ENCODE measurements at regions not wholly inside any gene's neighbourhood (a gene's known extent, or its start where the extent isn't known, plus 50 kb on each side); places are given as distances from the start of the nearest gene placed in this dataset.

DNA sequence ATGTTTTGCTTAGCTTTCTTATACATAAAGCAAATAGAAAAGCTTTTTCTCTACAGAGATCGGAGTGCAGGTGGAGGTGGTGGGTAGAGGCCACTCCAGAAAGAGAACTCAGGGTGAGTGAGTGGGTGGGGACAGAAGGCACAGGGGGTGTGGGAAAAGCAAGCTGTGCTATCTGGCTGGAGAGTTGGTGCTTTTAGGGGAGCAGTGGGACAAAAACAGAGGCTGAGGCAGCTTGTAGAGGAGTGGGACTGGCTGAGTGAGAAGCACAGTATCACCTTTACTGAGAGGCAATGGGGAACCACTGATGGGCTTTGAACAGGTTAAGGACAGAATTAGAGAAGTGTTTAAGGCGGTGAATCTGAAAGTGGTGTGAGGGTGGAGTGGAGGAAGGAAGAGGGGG lies 275.3 kb downstream of the TCF7L2 start:
- H3K9me3 ChIP-seq, result no peaks in the 10 kb centered on the region
- H3K27ac ChIP-seq (ENCODE audit: low read depth in 2 of 2, low read length in 1 of 2), result no peak overlapping the region
- H3K4me3 ChIP-seq (ENCODE audit: low read depth in 2 of 2, low read length in 1 of 2), result no peak overlapping the region
- TF ChIP-seq RAD21 (IDR thresholded peaks at IDR 0.05; ENCODE audit: low read length) (no peak), FOXM1 (IDR thresholded peaks at IDR 0.05; ENCODE audit: low read depth) (no peak), TAF1 (IDR thresholded peaks at IDR 0.05; ENCODE audit: borderline replicate concordance, low read depth, low read length) (no peak), NRF1 (IDR thresholded peaks at IDR 0.05; ENCODE audit: low read depth, low read length) (no peak), MEF2A (IDR thresholded peaks at IDR 0.05; ENCODE audit: borderline replicate concordance, low read depth) (no peak), ELF1 (IDR thresholded peaks at IDR 0.05) (no peak), POLR2AphosphoS5 (IDR thresholded peaks at IDR 0.05; ENCODE audit: low read depth, low read length) (no peak), EP300 (IDR thresholded peaks at IDR 0.05; ENCODE audit: borderline replicate concordance in 1 of 2, low read depth in 1 of 2, low read length in 1 of 2) (no peak), FOXJ3 (CRISPR knock-in tag; IDR thresholded peaks at IDR 0.05) (no peak), YY1 (IDR thresholded peaks at IDR 0.05; ENCODE audit: low read depth) (no peak), FOSL2 (IDR thresholded peaks at IDR 0.05; ENCODE audit: borderline replicate concordance, low read depth) (no peak), EZH2phosphoT487 (IDR thresholded peaks at IDR 0.05; ENCODE audit: borderline replicate concordance, low read depth) (no peak), NFIC (IDR thresholded peaks at IDR 0.05; ENCODE audit: borderline replicate concordance) (no peak)
- TF ChIP-seq, protein P1, sequence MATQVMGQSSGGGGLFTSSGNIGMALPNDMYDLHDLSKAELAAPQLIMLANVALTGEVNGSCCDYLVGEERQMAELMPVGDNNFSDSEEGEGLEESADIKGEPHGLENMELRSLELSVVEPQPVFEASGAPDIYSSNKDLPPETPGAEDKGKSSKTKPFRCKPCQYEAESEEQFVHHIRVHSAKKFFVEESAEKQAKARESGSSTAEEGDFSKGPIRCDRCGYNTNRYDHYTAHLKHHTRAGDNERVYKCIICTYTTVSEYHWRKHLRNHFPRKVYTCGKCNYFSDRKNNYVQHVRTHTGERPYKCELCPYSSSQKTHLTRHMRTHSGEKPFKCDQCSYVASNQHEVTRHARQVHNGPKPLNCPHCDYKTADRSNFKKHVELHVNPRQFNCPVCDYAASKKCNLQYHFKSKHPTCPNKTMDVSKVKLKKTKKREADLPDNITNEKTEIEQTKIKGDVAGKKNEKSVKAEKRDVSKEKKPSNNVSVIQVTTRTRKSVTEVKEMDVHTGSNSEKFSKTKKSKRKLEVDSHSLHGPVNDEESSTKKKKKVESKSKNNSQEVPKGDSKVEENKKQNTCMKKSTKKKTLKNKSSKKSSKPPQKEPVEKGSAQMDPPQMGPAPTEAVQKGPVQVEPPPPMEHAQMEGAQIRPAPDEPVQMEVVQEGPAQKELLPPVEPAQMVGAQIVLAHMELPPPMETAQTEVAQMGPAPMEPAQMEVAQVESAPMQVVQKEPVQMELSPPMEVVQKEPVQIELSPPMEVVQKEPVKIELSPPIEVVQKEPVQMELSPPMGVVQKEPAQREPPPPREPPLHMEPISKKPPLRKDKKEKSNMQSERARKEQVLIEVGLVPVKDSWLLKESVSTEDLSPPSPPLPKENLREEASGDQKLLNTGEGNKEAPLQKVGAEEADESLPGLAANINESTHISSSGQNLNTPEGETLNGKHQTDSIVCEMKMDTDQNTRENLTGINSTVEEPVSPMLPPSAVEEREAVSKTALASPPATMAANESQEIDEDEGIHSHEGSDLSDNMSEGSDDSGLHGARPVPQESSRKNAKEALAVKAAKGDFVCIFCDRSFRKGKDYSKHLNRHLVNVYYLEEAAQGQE (IDR thresholded peaks at IDR 0.05; ENCODE audit: low read depth, low read length), result no peak
- TF ChIP-seq, protein P2, sequence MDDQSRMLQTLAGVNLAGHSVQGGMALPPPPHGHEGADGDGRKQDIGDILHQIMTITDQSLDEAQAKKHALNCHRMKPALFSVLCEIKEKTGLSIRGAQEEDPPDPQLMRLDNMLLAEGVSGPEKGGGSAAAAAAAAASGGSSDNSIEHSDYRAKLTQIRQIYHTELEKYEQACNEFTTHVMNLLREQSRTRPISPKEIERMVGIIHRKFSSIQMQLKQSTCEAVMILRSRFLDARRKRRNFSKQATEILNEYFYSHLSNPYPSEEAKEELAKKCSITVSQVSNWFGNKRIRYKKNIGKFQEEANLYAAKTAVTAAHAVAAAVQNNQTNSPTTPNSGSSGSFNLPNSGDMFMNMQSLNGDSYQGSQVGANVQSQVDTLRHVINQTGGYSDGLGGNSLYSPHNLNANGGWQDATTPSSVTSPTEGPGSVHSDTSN (IDR thresholded peaks at IDR 0.05), result no peak
- TF ChIP-seq, protein P3, sequence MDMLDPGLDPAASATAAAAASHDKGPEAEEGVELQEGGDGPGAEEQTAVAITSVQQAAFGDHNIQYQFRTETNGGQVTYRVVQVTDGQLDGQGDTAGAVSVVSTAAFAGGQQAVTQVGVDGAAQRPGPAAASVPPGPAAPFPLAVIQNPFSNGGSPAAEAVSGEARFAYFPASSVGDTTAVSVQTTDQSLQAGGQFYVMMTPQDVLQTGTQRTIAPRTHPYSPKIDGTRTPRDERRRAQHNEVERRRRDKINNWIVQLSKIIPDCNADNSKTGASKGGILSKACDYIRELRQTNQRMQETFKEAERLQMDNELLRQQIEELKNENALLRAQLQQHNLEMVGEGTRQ (IDR thresholded peaks at IDR 0.05; ENCODE audit: borderline replicate concordance, low read depth, low read length), result no peak
- TF ChIP-seq, protein P4, sequence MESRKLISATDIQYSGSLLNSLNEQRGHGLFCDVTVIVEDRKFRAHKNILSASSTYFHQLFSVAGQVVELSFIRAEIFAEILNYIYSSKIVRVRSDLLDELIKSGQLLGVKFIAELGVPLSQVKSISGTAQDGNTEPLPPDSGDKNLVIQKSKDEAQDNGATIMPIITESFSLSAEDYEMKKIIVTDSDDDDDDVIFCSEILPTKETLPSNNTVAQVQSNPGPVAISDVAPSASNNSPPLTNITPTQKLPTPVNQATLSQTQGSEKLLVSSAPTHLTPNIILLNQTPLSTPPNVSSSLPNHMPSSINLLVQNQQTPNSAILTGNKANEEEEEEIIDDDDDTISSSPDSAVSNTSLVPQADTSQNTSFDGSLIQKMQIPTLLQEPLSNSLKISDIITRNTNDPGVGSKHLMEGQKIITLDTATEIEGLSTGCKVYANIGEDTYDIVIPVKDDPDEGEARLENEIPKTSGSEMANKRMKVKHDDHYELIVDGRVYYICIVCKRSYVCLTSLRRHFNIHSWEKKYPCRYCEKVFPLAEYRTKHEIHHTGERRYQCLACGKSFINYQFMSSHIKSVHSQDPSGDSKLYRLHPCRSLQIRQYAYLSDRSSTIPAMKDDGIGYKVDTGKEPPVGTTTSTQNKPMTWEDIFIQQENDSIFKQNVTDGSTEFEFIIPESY (IDR thresholded peaks at IDR 0.05; ENCODE audit: borderline replicate concordance, low read depth), result no peak
- TF ChIP-seq, protein P5, sequence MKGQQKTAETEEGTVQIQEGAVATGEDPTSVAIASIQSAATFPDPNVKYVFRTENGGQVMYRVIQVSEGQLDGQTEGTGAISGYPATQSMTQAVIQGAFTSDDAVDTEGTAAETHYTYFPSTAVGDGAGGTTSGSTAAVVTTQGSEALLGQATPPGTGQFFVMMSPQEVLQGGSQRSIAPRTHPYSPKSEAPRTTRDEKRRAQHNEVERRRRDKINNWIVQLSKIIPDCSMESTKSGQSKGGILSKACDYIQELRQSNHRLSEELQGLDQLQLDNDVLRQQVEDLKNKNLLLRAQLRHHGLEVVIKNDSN (IDR thresholded peaks at IDR 0.05; ENCODE audit: borderline replicate concordance, low read depth), result no peak
- TF ChIP-seq, protein P6, sequence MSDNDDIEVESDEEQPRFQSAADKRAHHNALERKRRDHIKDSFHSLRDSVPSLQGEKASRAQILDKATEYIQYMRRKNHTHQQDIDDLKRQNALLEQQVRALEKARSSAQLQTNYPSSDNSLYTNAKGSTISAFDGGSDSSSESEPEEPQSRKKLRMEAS (IDR thresholded peaks at IDR 0.05; ENCODE audit: low read depth), result no peak
- TF ChIP-seq, protein P7, sequence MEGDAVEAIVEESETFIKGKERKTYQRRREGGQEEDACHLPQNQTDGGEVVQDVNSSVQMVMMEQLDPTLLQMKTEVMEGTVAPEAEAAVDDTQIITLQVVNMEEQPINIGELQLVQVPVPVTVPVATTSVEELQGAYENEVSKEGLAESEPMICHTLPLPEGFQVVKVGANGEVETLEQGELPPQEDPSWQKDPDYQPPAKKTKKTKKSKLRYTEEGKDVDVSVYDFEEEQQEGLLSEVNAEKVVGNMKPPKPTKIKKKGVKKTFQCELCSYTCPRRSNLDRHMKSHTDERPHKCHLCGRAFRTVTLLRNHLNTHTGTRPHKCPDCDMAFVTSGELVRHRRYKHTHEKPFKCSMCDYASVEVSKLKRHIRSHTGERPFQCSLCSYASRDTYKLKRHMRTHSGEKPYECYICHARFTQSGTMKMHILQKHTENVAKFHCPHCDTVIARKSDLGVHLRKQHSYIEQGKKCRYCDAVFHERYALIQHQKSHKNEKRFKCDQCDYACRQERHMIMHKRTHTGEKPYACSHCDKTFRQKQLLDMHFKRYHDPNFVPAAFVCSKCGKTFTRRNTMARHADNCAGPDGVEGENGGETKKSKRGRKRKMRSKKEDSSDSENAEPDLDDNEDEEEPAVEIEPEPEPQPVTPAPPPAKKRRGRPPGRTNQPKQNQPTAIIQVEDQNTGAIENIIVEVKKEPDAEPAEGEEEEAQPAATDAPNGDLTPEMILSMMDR (IDR thresholded peaks at IDR 0.05), result no peak
- H3K79me2 ChIP-seq (ENCODE audit: insufficient read depth), result no peaks in the 10 kb centered on the region
- ChIA-PET POLR2A (no interaction called here), CTCF (no interaction called here)
- no peaks in the 10 kb centered on the region for H3K9me2 ChIP-seq
- H4K20me1 ChIP-seq (ENCODE audit: insufficient read depth), result no peaks in the 10 kb centered on the region
- DNase-seq, result no peak
- WGBS (ENCODE audit: low lambda C conversion rate), result 79% methylated on average over 2 of the region's 2 CpGs
- H3K4me2 ChIP-seq, result no peak overlapping the region
- no peaks in the 10 kb centered on the region for H3K27me3 ChIP-seq (ENCODE audit: insufficient read depth)
- no peak overlapping the region for H2AFZ ChIP-seq (ENCODE audit: low read depth)
- peaks cover 0 to 13% of the 10 kb centered on the region in 2 experiments; a peak in 2 of 4 replicates for H3K4me1 ChIP-seq (ENCODE audit: control insufficient read depth in 1 of 2, insufficient read depth in 2 of 2, low read depth in 1 of 2, low read length in 1 of 2)
- H3K36me3 ChIP-seq (replicated peaks in 1 of 2; ENCODE audit: control insufficient read depth in 1 of 2, insufficient read depth in 2 of 2, low read length in 1 of 2), result no peaks in the 10 kb centered on the region
- H3F3A ChIP-seq (replicated peaks; ENCODE audit: insufficient read depth), result no peaks in the 10 kb centered on the region
- H3K9ac ChIP-seq, result no peak overlapping the region
